Thyroid gland (tissue), 4 donors: ENCODE measurements at regions not wholly inside any gene's neighbourhood (a gene's known extent, or its start where the extent isn't known, plus 50 kb on each side); places are given as distances from the start of the nearest gene placed in this dataset.
A peak's percentile ranks its signal among the peaks of the same experiment; 100 is the strongest.

ENCODE experiments used
- CTCF ChIP-seq, 6 experiments: fragments of 200-600 bp in 3 of 6; fragments of 450-650 bp in 3 of 6; sonication (generic) in 3 of 6; IDR thresholded peaks; one replicate each; pipeline ENCODE4 v1.5.1; 2016 to 2019; ENCODE audit warnings: antibody characterized with exemption in 6 of 6, mild to moderate bottlenecking in 2 of 6, inconsistent platforms in 1 of 6, moderate library complexity in 1 of 6
- POLR2A ChIP-seq, 2 donors: fragments of 450-650 bp; IDR thresholded peaks; one replicate each; pipeline ENCODE4 v1.6.1; 2017; ENCODE audit warnings: antibody characterized with exemption in 2 of 2, mild to moderate bottlenecking in 2 of 2, moderate library complexity in 1 of 2

- TF ChIP-seq CTCF (IDR thresholded peaks at IDR 0.05) (peak in 1 of 6 experiments; percentile 28), POLR2A (IDR thresholded peaks at IDR 0.05) (no peak)
Measured at GRCh38 chr12:74415633-74416032, 122.0 kb upstream of the ATXN7L3B start.
